Occipital lobe (tissue), 1 donor: ENCODE measurements at regions not wholly inside any gene's neighbourhood (a gene's known extent, or its start where the extent isn't known, plus 50 kb on each side); places are given as distances from the start of the nearest gene placed in this dataset.

Experiments used
- DNase-seq: peaks from one replicate; lab custom pipeline; 2025; lab: John Stamatoyannopoulos, UW

DNA sequence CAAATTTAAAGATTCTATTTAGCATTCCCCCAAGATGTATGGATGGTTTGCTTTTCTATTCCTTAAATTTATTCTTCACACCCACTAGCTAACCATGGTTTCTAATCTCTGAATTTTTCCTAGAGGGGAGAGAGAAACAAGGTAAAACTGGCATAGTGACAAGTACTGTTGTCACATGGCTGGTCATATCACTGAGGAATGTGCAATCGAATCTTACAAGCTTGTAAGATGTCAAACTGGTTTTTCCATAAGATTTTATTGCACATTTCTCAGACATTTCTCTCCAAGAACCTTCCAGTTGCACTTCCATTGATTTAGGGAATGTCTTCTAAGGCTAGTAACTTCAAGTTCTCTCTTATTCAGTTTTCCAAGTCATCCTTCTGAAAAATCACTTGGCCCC, 89.8 kb downstream of the MBL2 start:
- DNase-seq: no peak

- no peak for DNase-seq
Observed at GRCh38 chr10:52683776-52684175, 88.8 kb downstream of the MBL2 start.

- DNase-seq: no peak
Observed at GRCh38 chr10:52688899-52689298, 83.7 kb downstream of the MBL2 start.

- no peak for DNase-seq
Observed at GRCh38 chr10:52696232-52696631, 76.4 kb downstream of the MBL2 start.

- DNase-seq: no peak
Observed at GRCh38 chr10:52701647-52702046, 70.9 kb downstream of the MBL2 start.

DNA sequence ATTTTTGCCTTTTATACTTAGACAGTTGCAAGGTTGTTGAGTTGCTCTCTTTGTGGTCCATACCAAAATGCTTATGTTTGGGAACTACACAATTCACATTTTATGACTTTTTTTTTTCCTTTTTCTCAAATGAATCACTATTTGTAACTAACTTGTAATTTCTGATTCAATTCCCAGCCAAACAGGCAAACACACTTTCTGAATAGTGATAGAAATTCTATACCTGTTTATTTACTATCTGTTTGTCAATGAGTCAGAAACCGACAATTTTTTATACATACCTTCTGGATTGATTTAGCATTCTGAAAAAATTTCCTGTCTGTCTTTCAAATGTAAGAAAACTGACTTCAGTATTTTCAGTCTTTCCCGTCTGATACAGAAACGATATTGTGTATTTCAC, 69.1 kb downstream of the MBL2 start:
- DNase-seq: no peak

- DNase-seq: no peak
Observed at GRCh38 chr10:52703898-52704297, 68.7 kb downstream of the MBL2 start.

- no peak for DNase-seq
Observed at GRCh38 chr10:52706332-52707070, 66.1 kb downstream of the MBL2 start.
